HuH-7.5 (cell line): ENCODE measurements at regions not wholly inside any gene's neighbourhood (a gene's known extent, or its start where the extent isn't known, plus 50 kb on each side); places are given as distances from the start of the nearest gene placed in this dataset.
"Not testable (repeated sequence)": the region's sequence is repeated elsewhere in the genome, so short reads cannot be mapped to it uniquely, and the experiment has no call there.

Experiments used
- DNase-seq: peaks from one replicate; pipeline ENCODE4 v3.0.0; 2011; ENCODE audit warnings: low spot score

GRCh38 chr15:93943586-93943985 lies 287.8 kb upstream of the MCTP2 start:
- DNase-seq = no peak

- no peak for DNase-seq
Observed at GRCh38 chr15:93942269-93942694, 289.1 kb upstream of the MCTP2 start.

GRCh38 chr15:93941697-93942096 lies 289.7 kb upstream of the MCTP2 start:
- no peak for DNase-seq

GRCh38 chr15:93940226-93940625 lies 291.1 kb upstream of the MCTP2 start:
- DNase-seq = no peak

- DNase-seq = no peak
Observed at GRCh38 chr15:93932164-93932776, 299.1 kb upstream of the MCTP2 start.

GRCh38 chr15:93929375-93930094 lies 301.8 kb upstream of the MCTP2 start:
- DNase-seq = no peak

GRCh38 chr15:93920204-93920603 lies 311.2 kb upstream of the MCTP2 start:
- DNase-seq = no peak

GRCh38 chr15:93918801-93919200 lies 312.6 kb upstream of the MCTP2 start:
- DNase-seq = not testable (repeated sequence)

GRCh38 chr15:93917181-93917580 lies 314.2 kb upstream of the MCTP2 start:
- no peak for DNase-seq

- no peak for DNase-seq
Observed at GRCh38 chr15:93913871-93914270, 317.5 kb upstream of the MCTP2 start.

GRCh38 chr15:93913310-93913709 lies 318.1 kb upstream of the MCTP2 start:
- no peak for DNase-seq

GRCh38 chr15:93900476-93901400 lies 330.6 kb upstream of the MCTP2 start:
- DNase-seq = no peak

- DNase-seq = no peak
Observed at GRCh38 chr15:93899817-93900216, 331.5 kb upstream of the MCTP2 start.

- no peak for DNase-seq
Observed at GRCh38 chr15:93897377-93897776, 334.0 kb upstream of the MCTP2 start.

- DNase-seq = no peak
Observed at GRCh38 chr15:93895976-93896770, 335.2 kb upstream of the MCTP2 start.

- DNase-seq = no peak
Observed at GRCh38 chr15:93894438-93895036, 336.8 kb upstream of the MCTP2 start.

GRCh38 chr15:93887151-93887550 lies 344.2 kb upstream of the MCTP2 start:
- no peak for DNase-seq

- no peak for DNase-seq
Observed at GRCh38 chr15:93882779-93883178, 348.6 kb upstream of the MCTP2 start.

GRCh38 chr15:93882141-93882540 lies 349.2 kb upstream of the MCTP2 start:
- no peak for DNase-seq

GRCh38 chr15:93881310-93881709 lies 350.1 kb upstream of the MCTP2 start:
- DNase-seq = no peak

GRCh38 chr15:93880358-93880757 lies 351.0 kb upstream of the MCTP2 start:
- no peak for DNase-seq

GRCh38 chr15:93870583-93870982 lies 360.8 kb upstream of the MCTP2 start:
- no peak for DNase-seq
